ENCODE measurements at regions not wholly inside any gene's neighbourhood (a gene's known extent, or its start where the extent isn't known, plus 50 kb on each side); places are given as distances from the start of the nearest gene placed in this dataset.

DNA sequence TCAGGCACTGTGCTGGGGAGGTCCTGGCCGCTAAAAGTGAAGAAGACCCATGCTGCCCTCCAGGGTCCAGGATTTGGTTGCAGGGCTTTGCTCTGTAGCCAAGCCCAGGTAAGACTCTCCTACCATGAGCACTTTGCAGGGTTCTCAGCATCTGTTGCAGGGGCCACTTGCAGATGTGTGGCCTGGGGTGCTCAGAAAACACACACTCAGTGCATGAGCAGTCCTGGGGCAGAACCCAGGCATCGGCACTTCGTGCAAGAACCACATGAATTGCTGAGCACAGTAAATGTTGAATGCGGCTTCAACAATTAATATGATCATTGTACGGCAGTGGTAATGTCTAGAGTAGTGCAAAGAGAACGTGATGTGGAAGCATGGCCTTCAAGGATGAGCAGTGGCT is 98.5 kb upstream of the SMIM21 start:
- TF ChIP-seq, protein P1, sequence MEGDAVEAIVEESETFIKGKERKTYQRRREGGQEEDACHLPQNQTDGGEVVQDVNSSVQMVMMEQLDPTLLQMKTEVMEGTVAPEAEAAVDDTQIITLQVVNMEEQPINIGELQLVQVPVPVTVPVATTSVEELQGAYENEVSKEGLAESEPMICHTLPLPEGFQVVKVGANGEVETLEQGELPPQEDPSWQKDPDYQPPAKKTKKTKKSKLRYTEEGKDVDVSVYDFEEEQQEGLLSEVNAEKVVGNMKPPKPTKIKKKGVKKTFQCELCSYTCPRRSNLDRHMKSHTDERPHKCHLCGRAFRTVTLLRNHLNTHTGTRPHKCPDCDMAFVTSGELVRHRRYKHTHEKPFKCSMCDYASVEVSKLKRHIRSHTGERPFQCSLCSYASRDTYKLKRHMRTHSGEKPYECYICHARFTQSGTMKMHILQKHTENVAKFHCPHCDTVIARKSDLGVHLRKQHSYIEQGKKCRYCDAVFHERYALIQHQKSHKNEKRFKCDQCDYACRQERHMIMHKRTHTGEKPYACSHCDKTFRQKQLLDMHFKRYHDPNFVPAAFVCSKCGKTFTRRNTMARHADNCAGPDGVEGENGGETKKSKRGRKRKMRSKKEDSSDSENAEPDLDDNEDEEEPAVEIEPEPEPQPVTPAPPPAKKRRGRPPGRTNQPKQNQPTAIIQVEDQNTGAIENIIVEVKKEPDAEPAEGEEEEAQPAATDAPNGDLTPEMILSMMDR (IDR thresholded peaks at IDR 0.05) = no peak
- no peak for TF ChIP-seq POLR2A (IDR thresholded peaks at IDR 0.05)
